ENCODE measurements at regions not wholly inside any gene's neighbourhood (a gene's known extent, or its start where the extent isn't known, plus 50 kb on each side); places are given as distances from the start of the nearest gene placed in this dataset.

DNA sequence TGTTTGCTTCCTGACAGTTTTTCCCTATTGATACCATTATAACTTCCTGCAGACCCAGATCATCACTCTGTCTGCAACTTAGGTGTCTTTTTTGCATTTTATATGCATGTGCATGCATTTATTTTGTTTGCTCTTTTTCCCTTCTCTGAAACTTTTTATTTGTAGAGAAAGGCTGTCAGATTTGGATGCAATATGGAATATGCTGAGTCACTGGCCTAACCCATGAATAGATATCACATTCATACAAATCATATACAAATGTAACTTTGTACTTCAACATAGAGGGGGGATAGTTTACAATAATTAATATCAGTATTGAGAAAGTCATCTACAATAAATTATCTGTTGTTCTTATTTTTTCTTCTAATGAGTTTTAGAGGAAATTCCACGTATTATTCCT lies 1465.0 kb downstream of the EFNB2 start:
- TF ChIP-seq EP300 (IDR thresholded peaks at IDR 0.05) (no peak), POLR2A (IDR thresholded peaks at IDR 0.05) (no peak)
- TF ChIP-seq, protein P1, sequence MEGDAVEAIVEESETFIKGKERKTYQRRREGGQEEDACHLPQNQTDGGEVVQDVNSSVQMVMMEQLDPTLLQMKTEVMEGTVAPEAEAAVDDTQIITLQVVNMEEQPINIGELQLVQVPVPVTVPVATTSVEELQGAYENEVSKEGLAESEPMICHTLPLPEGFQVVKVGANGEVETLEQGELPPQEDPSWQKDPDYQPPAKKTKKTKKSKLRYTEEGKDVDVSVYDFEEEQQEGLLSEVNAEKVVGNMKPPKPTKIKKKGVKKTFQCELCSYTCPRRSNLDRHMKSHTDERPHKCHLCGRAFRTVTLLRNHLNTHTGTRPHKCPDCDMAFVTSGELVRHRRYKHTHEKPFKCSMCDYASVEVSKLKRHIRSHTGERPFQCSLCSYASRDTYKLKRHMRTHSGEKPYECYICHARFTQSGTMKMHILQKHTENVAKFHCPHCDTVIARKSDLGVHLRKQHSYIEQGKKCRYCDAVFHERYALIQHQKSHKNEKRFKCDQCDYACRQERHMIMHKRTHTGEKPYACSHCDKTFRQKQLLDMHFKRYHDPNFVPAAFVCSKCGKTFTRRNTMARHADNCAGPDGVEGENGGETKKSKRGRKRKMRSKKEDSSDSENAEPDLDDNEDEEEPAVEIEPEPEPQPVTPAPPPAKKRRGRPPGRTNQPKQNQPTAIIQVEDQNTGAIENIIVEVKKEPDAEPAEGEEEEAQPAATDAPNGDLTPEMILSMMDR (IDR thresholded peaks at IDR 0.05) = no peak
